ENCODE measurements at regions not wholly inside any gene's neighbourhood (a gene's known extent, or its start where the extent isn't known, plus 50 kb on each side); places are given as distances from the start of the nearest gene placed in this dataset.
A peak's percentile ranks its signal among the peaks of the same experiment; 100 is the strongest.

GRCh38 chr21:14869984-14870852 lies 194.6 kb downstream of the NRIP1 start:
- peak in 1 of 2 donors; percentile 57 for DNase-seq

GRCh38 chr21:14866859-14867765 lies 197.7 kb downstream of the NRIP1 start:
- no peak for DNase-seq

DNA sequence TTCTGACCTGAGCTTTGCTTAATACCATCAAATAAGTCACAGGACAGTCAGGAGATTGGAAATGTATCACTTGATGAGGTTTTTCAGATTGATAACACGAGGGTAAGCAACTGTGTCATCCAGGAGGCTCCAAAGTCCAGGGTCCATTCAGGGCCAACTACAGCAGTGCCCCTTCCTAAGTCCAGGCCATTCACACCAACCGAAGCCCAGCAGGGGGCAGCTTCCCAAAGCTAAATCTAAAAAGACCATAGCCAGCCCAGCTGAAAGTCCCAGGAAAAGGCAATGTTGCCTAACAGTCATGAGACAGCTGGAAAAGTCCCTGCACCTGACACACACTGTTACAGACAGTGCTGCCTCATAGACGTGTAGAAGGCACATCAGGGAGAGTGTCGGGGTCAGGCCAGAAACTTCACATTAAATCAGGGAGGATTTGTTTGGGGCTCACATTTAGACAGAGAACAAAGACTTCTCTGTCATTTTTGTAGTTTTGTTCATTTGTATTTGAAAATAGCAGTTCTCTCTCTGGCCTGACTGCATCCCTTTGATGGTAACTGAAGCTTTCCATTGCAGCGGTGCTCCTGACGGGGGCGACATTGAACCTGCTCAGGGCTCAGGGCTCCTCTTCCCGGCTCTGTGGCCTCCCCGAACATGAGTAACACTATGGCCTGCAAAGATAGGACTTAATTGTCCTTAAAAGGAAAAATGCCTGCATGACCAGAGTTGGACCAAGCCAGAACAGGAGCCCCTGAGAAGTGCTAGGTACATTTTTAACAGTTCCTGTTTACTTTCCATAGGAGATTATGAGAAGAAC lies 200.4 kb downstream of the NRIP1 start:
- peak; percentile 57 to 65 for DNase-seq

GRCh38 chr21:14863745-14864210 lies 201.0 kb downstream of the NRIP1 start:
- peak; percentile 65 to 75 for DNase-seq

DNA sequence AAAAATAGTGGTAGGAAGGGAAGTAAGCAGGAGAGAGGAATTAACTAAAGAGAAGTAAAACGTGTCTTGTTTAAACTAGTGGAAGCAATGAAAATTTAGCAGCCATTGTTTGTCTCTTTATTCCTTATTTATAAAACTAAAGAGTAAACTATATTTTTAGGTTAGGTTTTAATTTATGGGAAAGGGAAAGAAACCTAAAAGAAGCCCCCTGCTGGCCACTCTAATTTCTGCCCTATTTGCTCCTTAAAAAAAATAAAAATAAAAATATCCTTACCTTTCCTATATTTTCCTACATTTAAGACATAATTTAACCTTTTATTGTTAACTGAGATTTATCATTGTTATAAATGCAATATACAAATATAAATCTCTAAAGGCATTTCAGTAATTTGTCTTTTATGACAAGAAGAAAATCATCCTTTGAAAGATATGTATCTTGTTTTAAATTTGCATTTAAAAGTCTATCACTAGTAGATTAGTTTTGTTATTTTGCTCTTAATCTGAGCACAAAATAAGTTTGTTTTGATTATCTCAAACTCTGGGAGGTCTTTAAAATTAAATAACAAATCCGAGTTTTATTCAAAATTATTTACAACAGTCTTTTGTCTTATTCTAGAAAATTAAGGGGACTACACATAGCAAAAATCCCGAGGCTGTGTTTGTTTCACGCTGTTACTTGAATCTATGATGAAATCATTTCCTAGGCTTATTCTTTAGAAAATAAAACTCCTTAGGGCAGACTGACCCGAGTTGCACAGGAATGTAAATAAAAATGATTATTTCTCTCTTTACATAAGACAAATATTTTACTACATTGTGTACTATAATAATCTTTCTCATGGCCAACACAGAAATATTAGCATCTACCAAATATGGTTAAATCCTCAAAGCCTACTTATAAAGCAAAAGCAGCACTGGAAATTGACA lies 201.7 kb downstream of the NRIP1 start:
- peak in 1 of 2 donors; percentile 19 for DNase-seq

- DNase-seq, result peak in 1 of 2 donors; percentile 58
Measured at GRCh38 chr21:14858311-14858710, 206.5 kb downstream of the NRIP1 start.

DNA sequence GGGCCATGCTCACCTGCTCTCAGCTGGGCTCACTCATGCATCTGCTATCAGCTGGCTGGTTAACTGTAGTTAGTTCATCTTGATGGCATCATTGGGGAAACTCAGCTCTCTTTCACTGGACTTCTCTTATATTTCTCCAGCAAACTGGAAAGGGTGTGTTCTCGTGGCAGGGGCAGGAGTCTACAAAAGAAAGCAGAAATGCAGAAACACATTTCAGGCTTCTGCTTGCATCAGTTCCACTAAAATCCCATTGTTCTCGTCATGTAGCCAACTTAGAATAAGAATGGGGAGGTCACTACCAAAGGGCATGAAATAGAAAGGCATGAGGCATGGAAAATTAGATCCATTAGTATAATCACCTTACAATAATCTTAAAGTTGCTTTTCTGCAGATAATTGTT lies 207.3 kb downstream of the NRIP1 start:
- peak; percentile 61 to 72 for DNase-seq

DNA sequence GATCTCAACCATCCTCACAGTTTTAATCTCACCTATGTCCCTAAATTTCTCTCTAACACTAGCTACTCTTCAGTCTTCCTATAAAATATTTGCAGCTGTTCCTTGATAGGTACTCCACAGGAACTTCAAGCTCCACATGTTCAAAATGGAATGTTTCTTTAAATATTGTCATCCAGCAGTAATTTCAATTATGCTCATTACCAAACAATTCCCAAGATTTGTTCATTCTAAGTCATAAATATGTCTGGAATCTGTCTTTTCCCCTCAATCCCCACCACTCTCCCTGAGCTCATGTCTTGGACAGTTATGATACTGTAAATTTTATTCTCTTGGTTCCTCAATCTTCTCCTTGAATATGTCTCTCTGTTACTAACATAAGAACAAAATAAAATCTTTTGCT lies 214.4 kb downstream of the NRIP1 start:
- DNase-seq, result no peak

DNA sequence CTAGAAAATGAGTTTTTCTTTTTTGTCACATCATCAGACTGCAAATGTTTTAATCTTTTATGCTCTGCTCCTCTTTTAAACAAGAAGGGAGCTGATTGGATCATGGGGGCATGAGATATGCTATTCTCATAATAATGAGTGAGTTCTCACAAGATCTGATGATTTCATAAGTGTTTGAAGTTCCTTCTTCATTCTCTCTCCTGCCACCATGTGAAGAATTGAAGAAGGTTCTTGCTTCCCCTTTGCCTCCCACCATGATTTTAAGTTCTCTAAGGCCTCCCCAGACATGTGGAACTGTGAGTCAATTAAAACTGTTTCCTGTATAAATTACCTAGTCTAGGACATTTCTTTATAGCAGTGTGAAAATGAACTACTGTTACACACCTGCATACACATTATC lies 218.2 kb downstream of the NRIP1 start:
- DNase-seq, result peak; percentile 80 to 90

DNA sequence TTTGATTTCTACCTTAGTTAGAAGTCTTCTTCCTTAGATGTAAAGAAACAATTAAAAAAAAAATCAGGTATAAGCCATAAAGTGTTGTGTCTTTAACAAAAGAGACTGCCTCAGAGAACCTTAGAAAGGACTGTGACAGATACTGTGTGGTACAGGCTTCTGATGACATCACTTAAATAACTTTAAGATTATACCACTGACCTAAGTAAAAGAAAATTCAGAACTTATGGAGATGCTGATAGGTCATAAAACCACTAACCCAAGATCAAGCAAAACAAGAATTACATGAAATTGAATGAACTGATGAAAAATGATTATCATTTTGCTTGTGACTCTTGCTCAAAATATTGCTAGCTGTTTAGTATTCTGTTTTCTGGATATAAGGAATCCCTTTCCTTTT lies 220.8 kb downstream of the NRIP1 start:
- DNase-seq, result no peak

DNA sequence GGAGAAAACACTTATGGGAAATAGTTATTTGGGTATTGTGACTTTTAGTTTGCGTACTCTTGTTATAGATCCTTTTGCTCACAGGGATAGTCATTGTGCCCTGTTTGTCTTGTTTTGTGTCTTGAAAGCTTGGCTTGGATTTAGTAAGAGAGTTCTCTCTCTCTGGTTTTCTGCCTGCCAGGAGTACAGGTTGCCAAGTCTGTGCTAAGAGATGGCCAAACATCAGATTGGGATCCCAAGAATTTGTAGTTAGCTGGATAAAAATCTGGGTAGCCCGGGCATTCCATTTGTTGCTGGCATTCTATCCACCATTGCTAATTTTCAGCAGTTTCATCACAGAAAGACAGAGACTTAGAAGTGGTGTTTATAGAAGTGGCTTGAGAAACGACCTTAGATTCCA lies 222.2 kb downstream of the NRIP1 start:
- DNase-seq, result no peak

DNA sequence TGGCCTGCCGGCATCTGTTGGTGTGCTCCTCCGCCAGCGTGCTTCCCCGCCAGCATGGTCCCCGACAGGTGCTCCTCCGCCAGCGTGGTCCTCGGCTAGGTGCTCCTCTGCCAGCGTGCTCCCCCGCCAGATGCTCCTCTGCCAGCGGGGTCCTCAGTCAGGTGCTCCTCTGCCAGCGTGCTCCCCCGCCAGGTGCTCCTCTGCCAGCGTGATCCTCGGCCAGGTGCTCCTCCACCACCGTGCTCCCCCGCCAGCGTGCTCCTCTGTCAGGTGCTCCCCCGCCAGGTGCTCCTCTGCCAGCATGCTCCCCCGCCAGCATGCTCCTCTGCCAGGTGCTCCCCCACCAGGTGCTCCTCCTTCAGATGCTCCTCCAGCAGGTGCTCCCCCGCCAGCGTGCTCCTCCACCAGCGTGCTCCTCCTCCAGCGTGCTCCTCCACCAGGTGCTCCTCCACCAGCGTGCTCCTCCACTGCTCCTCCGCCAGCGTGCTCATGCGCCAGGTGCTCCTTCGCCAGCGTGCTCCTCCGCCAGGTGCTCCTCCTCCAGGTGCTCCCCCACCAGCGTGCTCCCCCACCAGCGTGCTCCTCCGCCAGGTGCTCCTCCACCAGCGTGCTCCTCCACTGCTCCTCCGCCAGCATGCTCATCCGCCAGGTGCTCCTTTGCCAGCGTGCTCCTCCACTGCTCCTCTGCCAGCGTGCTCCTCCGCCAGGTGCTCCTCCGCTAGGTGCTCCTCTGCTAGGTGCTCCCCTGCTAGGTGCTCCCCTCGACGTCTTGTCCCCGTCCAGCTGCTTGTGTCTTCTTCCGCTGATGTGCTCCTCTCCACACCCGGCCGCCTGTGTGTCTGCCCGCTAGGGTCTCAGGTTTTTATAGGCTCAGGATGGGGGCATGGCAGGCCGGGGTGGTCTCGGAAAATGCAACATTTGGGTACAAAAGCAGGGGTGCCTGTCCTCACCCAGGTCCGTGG lies 223.0 kb downstream of the NRIP1 start:
- no peak for DNase-seq

GRCh38 chr21:14838400-14838799 lies 226.4 kb downstream of the NRIP1 start:
- no peak for DNase-seq

GRCh38 chr21:14836950-14837349 lies 227.8 kb downstream of the NRIP1 start:
- no peak for DNase-seq

- peak; percentile 51 to 83 for DNase-seq
Measured at GRCh38 chr21:14833666-14834351, 231.0 kb downstream of the NRIP1 start.

DNA sequence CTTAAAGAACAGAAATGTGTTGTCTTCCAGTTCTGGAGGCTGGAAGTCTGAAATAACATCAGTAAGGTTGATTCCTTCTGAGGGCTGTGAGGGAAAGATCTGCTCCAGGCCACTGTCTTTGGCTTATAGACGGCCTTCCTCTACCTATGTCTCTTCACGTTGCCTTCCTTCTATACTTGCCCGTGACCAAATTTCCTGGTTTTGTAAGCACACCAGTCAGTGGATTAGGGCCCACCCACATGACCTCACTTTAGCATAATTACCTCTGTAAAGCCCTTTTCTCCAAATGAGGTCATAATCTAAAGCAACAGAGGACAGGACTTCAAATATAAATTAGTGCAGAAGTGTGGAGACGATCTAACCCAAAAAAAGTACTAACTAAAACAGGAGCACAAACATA lies 231.6 kb downstream of the NRIP1 start:
- peak; percentile 21 to 46 for DNase-seq

- no peak for DNase-seq
Measured at GRCh38 chr21:14830307-14830706, 234.5 kb downstream of the NRIP1 start.

DNA sequence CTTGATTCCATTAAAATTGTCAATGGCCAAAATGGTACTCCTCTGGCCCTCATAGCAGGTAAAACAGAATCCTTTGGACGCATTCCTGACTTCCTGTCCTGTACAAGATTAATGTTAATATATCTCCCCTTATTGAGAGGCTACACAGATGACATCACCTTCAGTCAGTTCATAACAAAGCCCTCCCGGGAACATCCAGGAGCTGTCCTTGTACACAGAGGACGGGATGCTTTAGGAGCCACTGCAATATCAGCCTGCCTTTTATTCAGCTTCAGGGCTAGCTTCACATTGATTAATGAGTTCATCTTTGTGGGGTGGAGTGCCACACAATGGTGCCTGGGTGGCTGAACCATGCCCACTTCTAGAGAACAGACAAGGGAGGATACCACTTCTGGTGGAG lies 235.1 kb downstream of the NRIP1 start:
- DNase-seq, result no peak

GRCh38 chr21:14827468-14827867 lies 237.3 kb downstream of the NRIP1 start:
- no peak for DNase-seq

- no peak for DNase-seq
Measured at GRCh38 chr21:14826630-14827029, 238.2 kb downstream of the NRIP1 start.

Measured in inflammatory macrophage (primary cell).